ACHN (cell line): ENCODE measurements at regions not wholly inside any gene's neighbourhood (a gene's known extent, or its start where the extent isn't known, plus 50 kb on each side); places are given as distances from the start of the nearest gene placed in this dataset.

Source experiments
- DNase-seq: peaks from one replicate; pipeline ENCODE4 v3.0.0-alpha.2; 2015
- in situ Hi-C: cut with HindIII; loops from 2 replicates; pipeline ENCODE4 v1.10.0; 2017; ENCODE audit warnings: low sequenced_read_pairs, low pct_ligation_motif_present, low pct_unique_long_range_greater_than_20kb

- in situ Hi-C loops: no loop called here
- no peak for DNase-seq
These were observed 336.5 kb downstream of the C16orf95 start for GRCh38 chr16:86980644-86981043.

GRCh38 chr16:86982347-86982596 lies 334.9 kb downstream of the C16orf95 start:
- no peak for DNase-seq
- in situ Hi-C loops: no loop called here

GRCh38 chr16:86982912-86983311 lies 334.3 kb downstream of the C16orf95 start:
- in situ Hi-C loops: no loop called here
- DNase-seq: no peak

- in situ Hi-C loops: no loop called here
- no peak for DNase-seq
These were observed 333.6 kb downstream of the C16orf95 start for GRCh38 chr16:86983621-86984020.

- in situ Hi-C loops: no loop called here
These were observed 332.8 kb downstream of the C16orf95 start for GRCh38 chr16:86984343-86984742.

GRCh38 chr16:86984991-86985647 lies 332.1 kb downstream of the C16orf95 start:
- no peak for DNase-seq
- in situ Hi-C loops: no loop called here

More at GRCh38 chr16:86984343-86984742, 332.8 kb downstream of the C16orf95 start:
- DNase-seq: no peak

- in situ Hi-C loops: no loop called here
- no peak for DNase-seq
These were observed 331.6 kb downstream of the C16orf95 start for GRCh38 chr16:86985648-86986015.

GRCh38 chr16:86986136-86986535 lies 331.1 kb downstream of the C16orf95 start:
- no peak for DNase-seq

GRCh38 chr16:86986809-86987487 lies 330.2 kb downstream of the C16orf95 start:
- in situ Hi-C loops: no loop called here
- no peak for DNase-seq

More at GRCh38 chr16:86986136-86986535, 331.1 kb downstream of the C16orf95 start:
- in situ Hi-C loops: no loop called here

GRCh38 chr16:86987746-86988670 lies 329.2 kb downstream of the C16orf95 start:
- in situ Hi-C loops: no loop called here
- no peak for DNase-seq

- DNase-seq: no peak
- in situ Hi-C loops: no loop called here
These were observed 328.1 kb downstream of the C16orf95 start for GRCh38 chr16:86988920-86989696.

- in situ Hi-C loops: no loop called here
- peak; percentile 9 for DNase-seq
These were observed 326.7 kb downstream of the C16orf95 start for GRCh38 chr16:86990451-86990850.

- in situ Hi-C loops: no loop called here
- DNase-seq: no peak
These were observed 325.5 kb downstream of the C16orf95 start for GRCh38 chr16:86991679-86992078.

- in situ Hi-C loops: no loop called here
- DNase-seq: no peak
These were observed 324.6 kb downstream of the C16orf95 start for GRCh38 chr16:86992587-86992986.

- in situ Hi-C loops: no loop called here
- DNase-seq: no peak
These were observed 323.6 kb downstream of the C16orf95 start for GRCh38 chr16:86993426-86994110.

GRCh38 chr16:86994215-86994614 lies 323.0 kb downstream of the C16orf95 start:
- in situ Hi-C loops: no loop called here
- no peak for DNase-seq

- in situ Hi-C loops: no loop called here
- DNase-seq: peak; percentile 92
These were observed 322.5 kb downstream of the C16orf95 start for GRCh38 chr16:86994651-86995171.

- in situ Hi-C loops: no loop called here
- DNase-seq: no peak
These were observed 321.7 kb downstream of the C16orf95 start for GRCh38 chr16:86995456-86995855.
